AG04449 (cell line): ENCODE measurements at regions not wholly inside any gene's neighbourhood (a gene's known extent, or its start where the extent isn't known, plus 50 kb on each side); places are given as distances from the start of the nearest gene placed in this dataset.

Source experiments
- CTCF ChIA-PET: fragments of 350-600 bp; formaldehyde crosslinking; extraction: SDS; loops from one replicate; lab custom pipeline; 2021; ENCODE audit warnings: antibody characterized with exemption; lab: Yijun Ruan, JAX
- POLR2A ChIA-PET: fragments of 400-600, 350-600 bp; formaldehyde crosslinking; extraction: SDS; loops from one replicate; lab custom pipeline; 2020; ENCODE audit warnings: antibody characterized with exemption, inconsistent platforms; lab: Yijun Ruan, JAX
- DNase-seq: peaks from one replicate; pipeline ENCODE4 v3.0.0-alpha.2; 2010; ENCODE audit warnings: low read depth, low spot score
- H3K4me3 ChIP-seq: 2 replicates; pipeline ENCODE4 v1.5.1; 2011; ENCODE audit warnings: low read depth, mild to moderate bottlenecking, control low read depth, low read length
- TF ChIP-seq, protein P1 (sequence below): IDR thresholded peaks from one replicate; pipeline ENCODE4 v1.5.1; 2011; ENCODE audit warnings: mild to moderate bottlenecking, moderate library complexity, low read length, control low read depth, inconsistent platforms; ENCODE audit not compliant: insufficient read depth; ENCODE audit errors: missing control alignments

DNA sequence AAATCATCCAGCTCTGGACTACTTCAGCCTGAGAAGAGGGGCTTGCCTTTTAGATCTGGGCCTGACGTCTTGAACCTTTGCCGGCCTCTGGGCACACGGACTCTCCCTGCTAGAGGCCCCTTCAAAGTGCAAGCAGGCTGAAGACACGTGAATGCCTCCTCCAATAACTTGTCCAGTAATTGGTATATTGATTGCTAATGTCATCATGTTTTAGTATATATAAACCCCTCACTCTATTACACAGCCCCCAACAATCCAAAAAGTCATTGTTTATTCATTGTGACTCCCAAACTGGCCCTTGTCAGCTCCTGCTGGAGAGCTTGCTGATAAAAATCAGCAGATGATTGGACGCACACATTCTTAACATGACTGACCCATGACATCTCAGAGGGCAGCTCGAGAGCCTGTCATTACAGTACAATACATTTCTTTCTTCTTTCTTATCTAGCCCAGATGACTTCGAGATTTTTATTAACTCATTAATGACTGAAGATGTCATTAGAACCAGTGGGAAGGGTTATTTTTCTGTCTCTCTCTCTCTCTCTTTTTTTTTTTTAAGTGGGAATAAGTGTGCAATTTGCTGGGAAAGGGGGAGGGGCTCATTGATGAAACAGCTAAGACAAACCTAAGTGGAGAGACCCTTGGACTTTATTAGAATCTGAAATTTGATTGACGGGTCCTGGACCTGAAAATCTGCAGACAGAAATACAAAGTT lies 65.5 kb upstream of the NR2F2 start:
- no peak overlapping the region for H3K4me3 ChIP-seq
- ChIA-PET CTCF (interaction anchor here (0.5 kb wide), 1 partner anchor 9 kb away, joined by 3 read pairs; no protein-coding TSS in a partner anchor), POLR2A (interaction anchor here (0.9 kb wide), 1 partner anchor 9 kb away, joined by 3 read pairs; no protein-coding TSS in a partner anchor)
- DNase-seq = no peak
- TF ChIP-seq, protein P1, sequence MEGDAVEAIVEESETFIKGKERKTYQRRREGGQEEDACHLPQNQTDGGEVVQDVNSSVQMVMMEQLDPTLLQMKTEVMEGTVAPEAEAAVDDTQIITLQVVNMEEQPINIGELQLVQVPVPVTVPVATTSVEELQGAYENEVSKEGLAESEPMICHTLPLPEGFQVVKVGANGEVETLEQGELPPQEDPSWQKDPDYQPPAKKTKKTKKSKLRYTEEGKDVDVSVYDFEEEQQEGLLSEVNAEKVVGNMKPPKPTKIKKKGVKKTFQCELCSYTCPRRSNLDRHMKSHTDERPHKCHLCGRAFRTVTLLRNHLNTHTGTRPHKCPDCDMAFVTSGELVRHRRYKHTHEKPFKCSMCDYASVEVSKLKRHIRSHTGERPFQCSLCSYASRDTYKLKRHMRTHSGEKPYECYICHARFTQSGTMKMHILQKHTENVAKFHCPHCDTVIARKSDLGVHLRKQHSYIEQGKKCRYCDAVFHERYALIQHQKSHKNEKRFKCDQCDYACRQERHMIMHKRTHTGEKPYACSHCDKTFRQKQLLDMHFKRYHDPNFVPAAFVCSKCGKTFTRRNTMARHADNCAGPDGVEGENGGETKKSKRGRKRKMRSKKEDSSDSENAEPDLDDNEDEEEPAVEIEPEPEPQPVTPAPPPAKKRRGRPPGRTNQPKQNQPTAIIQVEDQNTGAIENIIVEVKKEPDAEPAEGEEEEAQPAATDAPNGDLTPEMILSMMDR = no peak

- TF ChIP-seq, protein P1 = no peak
- H3K4me3 ChIP-seq = no peak overlapping the region
- ChIA-PET POLR2A (no interaction called here), CTCF (no interaction called here)
- DNase-seq = no peak
These were observed 64.0 kb upstream of the NR2F2 start for GRCh38 chr15:96266456-96266855.

DNA sequence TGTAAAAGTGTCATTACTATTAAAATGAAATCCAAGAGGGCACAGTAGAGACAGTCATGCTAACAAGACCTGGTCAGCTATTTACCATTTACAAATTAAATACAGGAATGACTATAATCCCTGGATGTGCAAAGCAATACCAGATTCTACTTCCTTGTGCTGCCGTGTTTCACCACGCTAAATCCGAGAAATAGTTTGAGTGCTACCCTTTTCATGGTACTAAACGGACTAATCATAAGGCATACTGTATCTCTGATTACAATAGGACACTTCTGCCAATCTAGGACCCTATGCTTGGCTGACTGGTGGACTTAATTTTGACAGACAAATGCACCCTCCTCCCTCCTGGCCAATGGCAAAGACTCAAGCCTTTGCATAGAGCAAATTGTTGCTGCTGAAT lies 63.0 kb upstream of the NR2F2 start:
- ChIA-PET CTCF (interaction anchor here (1.0 kb wide), 1 partner anchor 12 kb away, joined by 3 read pairs; no protein-coding TSS in a partner anchor), POLR2A (no interaction called here)
- no peak for DNase-seq
- TF ChIP-seq, protein P1 = no peak
- no peak overlapping the region for H3K4me3 ChIP-seq

DNA sequence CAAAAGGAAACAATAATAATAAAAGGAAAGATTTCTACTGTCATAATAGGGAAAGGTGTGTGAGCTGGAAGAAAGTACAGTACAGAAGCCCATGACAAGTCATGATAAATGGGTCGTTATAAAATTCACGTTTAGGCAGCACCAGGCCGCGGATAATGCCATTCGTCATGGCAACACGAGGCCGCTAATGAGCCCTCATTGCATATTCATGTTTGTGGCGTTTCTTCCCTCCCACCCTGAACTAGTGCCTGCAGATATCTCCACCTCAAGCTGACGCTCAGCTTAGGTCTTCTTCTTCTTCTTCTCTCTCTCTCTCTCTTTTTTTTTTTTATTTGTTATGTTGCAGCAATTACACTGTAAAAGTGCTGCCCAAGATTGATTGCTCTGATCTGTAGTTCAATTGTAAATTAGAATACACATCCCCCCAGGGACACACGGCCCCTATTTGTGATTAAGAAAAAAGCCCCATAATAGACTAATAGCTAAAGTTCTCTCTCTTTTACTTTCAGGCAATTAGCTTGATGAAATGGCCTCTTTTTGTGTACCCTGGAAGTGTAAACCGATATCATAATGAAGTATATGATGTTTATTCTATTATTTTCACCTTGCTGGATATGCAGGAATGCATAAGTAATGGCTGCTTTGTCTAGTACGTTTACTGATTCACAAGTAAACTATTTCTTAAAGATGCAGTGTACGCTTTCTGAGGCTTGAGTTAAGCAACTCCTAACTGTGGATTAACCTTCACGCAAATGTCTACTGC lies 61.9 kb upstream of the NR2F2 start:
- ChIA-PET POLR2A (no interaction called here), CTCF (interaction anchor here (1.0 kb wide), 1 partner anchor 13 kb away, joined by 3 read pairs; no protein-coding TSS in a partner anchor)
- DNase-seq = no peak
- H3K4me3 ChIP-seq = no peak overlapping the region
- TF ChIP-seq, protein P1 = no peak

DNA sequence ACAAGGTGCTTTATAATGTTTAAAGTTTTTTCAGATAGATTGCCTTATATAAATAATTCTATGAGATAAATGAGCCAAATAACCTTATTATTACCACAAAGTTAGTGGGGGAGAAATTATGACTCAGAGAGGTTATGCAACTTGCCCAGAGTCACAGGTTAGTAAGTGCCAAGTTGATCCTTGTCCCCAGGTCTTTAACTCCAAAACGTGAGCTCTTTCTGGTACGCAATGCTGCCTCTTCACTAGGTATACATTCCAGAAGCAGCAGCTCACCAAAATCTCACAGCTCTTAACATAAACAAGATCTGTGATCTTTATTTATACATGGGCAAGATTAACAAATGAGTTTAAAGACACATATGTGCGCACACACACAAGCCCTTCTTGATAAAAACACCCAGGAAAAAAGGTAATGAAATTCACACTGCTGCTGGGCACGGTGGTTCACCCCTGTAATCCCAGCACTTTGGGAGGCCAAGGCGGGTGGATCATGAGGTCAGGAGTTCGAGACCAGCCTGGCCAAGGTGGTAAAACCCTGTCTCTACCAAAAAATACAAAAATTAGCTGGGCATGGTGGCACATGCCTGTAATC lies 59.8 kb upstream of the NR2F2 start:
- TF ChIP-seq, protein P1 = no peak
- ChIA-PET POLR2A (no interaction called here), CTCF (interaction anchor here (0.9 to 2.0 kb wide), 5 partner anchors 8 to 85 kb away, joined by 3 to 5 read pairs (median 3); no protein-coding TSS in a partner anchor)
- DNase-seq = no peak
- no peak overlapping the region for H3K4me3 ChIP-seq
